Tibial artery (tissue), 4 donors: ENCODE measurements at regions not wholly inside any gene's neighbourhood (a gene's known extent, or its start where the extent isn't known, plus 50 kb on each side); places are given as distances from the start of the nearest gene placed in this dataset.
"Not testable (repeated sequence)": the region's sequence is repeated elsewhere in the genome, so short reads cannot be mapped to it uniquely, and the experiment has no call there.

Source experiments
- DNase-seq, 2 donors: peaks; one replicate each; pipeline ENCODE4 v3.0.0-alpha.2; 2019
- H3K27ac ChIP-seq, 2 donors: fragments of 200-600 bp; sonication (generic) in 1 of 2; 1 replicate in 1 of 2; 2 replicates in 1 of 2; pipeline ENCODE4 v1.5.1; 2018 to 2019; ENCODE audit warnings: mild to moderate bottlenecking in 1 of 2
- H3K27me3 ChIP-seq, 2 donors: fragments of 200-600 bp; sonication (generic) in 1 of 2; one replicate each; pipeline versions ENCODE4 v1.5.1 to v1.6.0; 2016 to 2019
- H3K36me3 ChIP-seq, 3 donors: fragments of 200-600 bp; sonication (generic) in 2 of 3; one replicate each; pipeline ENCODE4 v1.5.1; 2016 to 2019; ENCODE audit warnings: mild to moderate bottlenecking in 2 of 3
- H3K4me1 ChIP-seq, 4 donors: fragments of 200-600 bp; sonication (generic) in 2 of 4; 1 replicate in 3 of 4; 2 replicates in 1 of 4; pipeline ENCODE4 v1.5.1; 2016 to 2019
- H3K4me3 ChIP-seq, 2 donors: fragments of 200-600 bp; sonication (generic) in 1 of 2; 1 replicate in 1 of 2; 2 replicates in 1 of 2; pipeline ENCODE4 v1.5.1; 2018 to 2019; ENCODE audit warnings: mild to moderate bottlenecking in 2 of 2
- H3K9me3 ChIP-seq, 3 donors: fragments of 200-600 bp; sonication (generic) in 1 of 3; one replicate each; pipeline ENCODE4 v1.5.1; 2016 to 2019
- CTCF ChIP-seq, 2 experiments: fragments of 200-600 bp in 1 of 2; fragments of 450-650 bp in 1 of 2; IDR thresholded peaks; one replicate each; pipeline ENCODE4 v1.5.1; 2017 to 2019; ENCODE audit warnings: antibody characterized with exemption in 2 of 2, mild to moderate bottlenecking in 1 of 2, moderate library complexity in 1 of 2
- intact Hi-C: fragments of 100-400 bp; cut with DNase I; formaldehyde crosslinking; loops from one replicate; pipeline ENCODE4 v1.15.0; 2023; ENCODE audit warnings: low total_unique reads

DNA sequence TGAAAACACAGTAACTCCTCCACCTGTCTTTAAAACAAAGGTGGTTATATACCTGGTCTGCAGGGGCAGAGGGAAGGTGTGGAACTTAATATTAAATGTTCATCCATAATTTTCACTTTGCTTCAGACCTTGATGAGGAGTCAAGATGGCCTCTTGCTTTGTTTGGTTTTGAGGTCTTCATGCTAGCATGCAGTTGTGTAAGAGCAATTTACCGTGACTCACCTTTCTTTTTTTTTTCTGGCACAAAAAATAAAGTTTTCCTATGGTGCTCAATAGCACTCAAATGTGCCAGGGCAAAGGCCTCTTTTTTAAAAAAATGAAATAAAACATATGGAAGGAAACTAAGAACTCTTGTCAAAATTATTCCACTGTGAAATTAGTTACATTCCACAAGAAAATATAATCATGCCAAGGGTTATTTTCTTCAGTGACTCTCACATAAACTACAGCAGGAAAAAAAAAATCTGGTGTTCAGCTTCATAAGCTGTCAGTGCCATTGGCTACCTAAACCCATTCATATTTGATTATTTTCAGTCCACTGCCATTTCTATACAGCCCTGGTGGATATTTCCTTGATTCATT is 128.2 kb downstream of the SLC7A11 start:
- no peak for DNase-seq
- TF ChIP-seq CTCF (IDR thresholded peaks at IDR 0.05), result no peak
- Histone ChIP-seq H3K4me3 (no peak overlapping the region), H3K4me1 (peaks cover 0 to 16% (median 0%) of the 10 kb centered on the region in 4 donors), H3K27me3 (no peaks in the 10 kb centered on the region), H3K9me3 (no peaks in the 10 kb centered on the region), H3K27ac (no peak overlapping the region), H3K36me3 (no peaks in the 10 kb centered on the region)
- intact Hi-C loops, result no loop called here

DNA sequence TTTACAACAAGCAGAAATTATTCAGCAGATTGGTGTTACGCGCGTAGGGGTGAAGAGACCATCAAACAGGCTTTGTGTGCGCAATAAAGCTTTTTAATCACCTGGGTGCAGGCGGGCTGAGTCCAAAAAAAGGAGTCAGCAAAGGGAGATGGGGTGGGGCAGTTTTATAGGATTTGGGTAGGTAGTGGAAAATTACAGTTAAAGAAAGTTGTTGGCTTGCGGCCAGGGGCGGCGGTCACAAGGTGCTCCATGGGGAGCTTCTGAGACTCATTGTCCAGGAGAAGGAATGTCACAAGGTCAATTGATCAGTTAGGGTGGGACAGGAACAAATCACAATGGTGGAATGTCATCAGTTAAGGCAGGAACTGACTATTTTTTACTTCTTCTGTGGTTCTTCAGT is 129.3 kb downstream of the SLC7A11 start:
- H3K36me3 ChIP-seq, intact Hi-C loops, H3K9me3 ChIP-seq, H3K27me3 ChIP-seq, DNase-seq, H3K4me3 ChIP-seq, H3K27ac ChIP-seq: not testable (repeated sequence)
- H3K4me1 ChIP-seq, result peaks cover 0 to 16% (median 0%) of the 10 kb centered on the region in 4 donors

GRCh38 chr4:138112389-138112788 is 129.8 kb downstream of the SLC7A11 start:
- Histone ChIP-seq H3K27me3 (no peaks in the 10 kb centered on the region), H3K4me3 (no peak overlapping the region), H3K4me1 (peaks cover 0 to 16% (median 0%) of the 10 kb centered on the region in 4 donors), H3K36me3 (no peaks in the 10 kb centered on the region), H3K9me3 (no peaks in the 10 kb centered on the region), H3K27ac (no peak overlapping the region)
- DNase-seq, result no peak
- TF ChIP-seq CTCF (IDR thresholded peaks at IDR 0.05), result no peak
- intact Hi-C loops, result no loop called here

DNA sequence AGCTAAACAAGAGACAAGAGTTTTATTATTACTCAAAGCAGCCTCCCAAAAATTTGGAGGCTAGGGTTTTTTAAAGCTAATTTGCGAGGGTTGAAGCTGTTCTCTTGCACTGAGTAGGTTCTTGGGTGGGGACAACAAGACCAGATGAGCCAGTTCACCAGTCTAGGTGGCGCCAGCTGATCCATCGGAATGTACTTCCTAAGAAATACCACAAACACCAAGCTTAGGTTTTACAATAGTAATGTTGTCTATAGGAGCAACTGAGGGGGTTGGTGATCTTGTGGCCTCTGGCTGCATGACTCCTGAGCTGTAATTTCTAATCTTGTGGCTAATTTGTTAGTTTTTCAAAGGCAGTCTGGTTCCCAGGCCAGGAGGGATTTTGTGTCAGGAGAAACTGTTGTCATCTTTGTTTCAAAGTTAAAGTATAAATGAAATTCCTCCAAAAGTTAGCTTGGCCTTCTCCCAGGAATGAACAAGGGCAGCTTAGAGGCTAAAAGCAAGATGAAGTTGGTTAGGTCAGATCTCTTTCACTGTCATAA is 130.6 kb downstream of the SLC7A11 start:
- H3K27me3 ChIP-seq, result no peaks in the 10 kb centered on the region
- no peak overlapping the region for H3K4me3 ChIP-seq
- peaks cover 0 to 16% (median 0%) of the 10 kb centered on the region in 4 donors for H3K4me1 ChIP-seq
- H3K9me3 ChIP-seq, result no peaks in the 10 kb centered on the region
- no peaks in the 10 kb centered on the region for H3K36me3 ChIP-seq
- no peak for TF ChIP-seq CTCF (IDR thresholded peaks at IDR 0.05)
- intact Hi-C loops, result no loop called here
- DNase-seq, result no peak
- H3K27ac ChIP-seq, result no peak overlapping the region

GRCh38 chr4:138110815-138111214 is 131.3 kb downstream of the SLC7A11 start:
- no peak overlapping the region for H3K27ac ChIP-seq
- H3K4me1 ChIP-seq, result peaks cover 0 to 16% (median 0%) of the 10 kb centered on the region in 4 donors
- H3K9me3 ChIP-seq, result no peaks in the 10 kb centered on the region
- no peak for DNase-seq
- no peaks in the 10 kb centered on the region for H3K36me3 ChIP-seq
- no peak overlapping the region for H3K4me3 ChIP-seq
- intact Hi-C loops, result no loop called here
- no peaks in the 10 kb centered on the region for H3K27me3 ChIP-seq
- no peak for TF ChIP-seq CTCF (IDR thresholded peaks at IDR 0.05)

GRCh38 chr4:138107023-138107422 is 135.1 kb downstream of the SLC7A11 start:
- no peaks in the 10 kb centered on the region for H3K36me3 ChIP-seq
- H3K4me1 ChIP-seq, result no peaks in the 10 kb centered on the region
- no peak for TF ChIP-seq CTCF (IDR thresholded peaks at IDR 0.05)
- H3K4me3 ChIP-seq, result no peak overlapping the region
- intact Hi-C loops, result no loop called here
- no peaks in the 10 kb centered on the region for H3K27me3 ChIP-seq
- no peak overlapping the region for H3K27ac ChIP-seq
- no peaks in the 10 kb centered on the region for H3K9me3 ChIP-seq
- no peak for DNase-seq
